Panc1 (cell line): ENCODE measurements at regions not wholly inside any gene's neighbourhood (a gene's known extent, or its start where the extent isn't known, plus 50 kb on each side); places are given as distances from the start of the nearest gene placed in this dataset.

Source experiments
- ATAC-seq: fragments of 200-7000 bp; cut with Tn5 transposase; 2 replicates; pipeline ENCODE4 v1.9.1; 2020; ENCODE audit warnings: mild to moderate bottlenecking, moderate library complexity
- BruUV-seq: library from RNA; stranded (reverse); fragments of 400-500 nt; replicated peaks from 2 replicates; lab custom pipeline; 2021; lab: Mats Ljungman, UMichigan
- CTCF ChIA-PET: fragments of 300-600 bp; sonication (Branson Sonifier 250); formaldehyde crosslinking; loops from one replicate; lab custom pipeline; 2022; ENCODE audit warnings: antibody characterized with exemption; lab: Charles Lee
- POLR2A ChIA-PET: fragments of 300-600 bp; sonication (Branson Sonifier 250); formaldehyde crosslinking; loops from one replicate; lab custom pipeline; 2022; ENCODE audit warnings: antibody characterized with exemption; lab: Charles Lee
- DNase-seq: peaks from one replicate; pipeline ENCODE4 v3.0.0-alpha.2; 2010; ENCODE audit warnings: low read depth, low spot score
- H3K27ac ChIP-seq: 2 replicates; pipeline ENCODE4 v1.5.1; 2011; ENCODE audit warnings: mild to moderate bottlenecking, low read length, inconsistent platforms
- H3K27me3 ChIP-seq: fragments of 200-500 bp; sonication (Bioruptor generic); 2 replicates; pipeline ENCODE4 v1.6.0; 2014; ENCODE audit warnings: low read length, inconsistent platforms; ENCODE audit not compliant: control insufficient read depth, insufficient read depth
- H3K36me3 ChIP-seq: fragments of 200-500 bp; sonication (Bioruptor generic); 2 replicates; pipeline ENCODE4 v1.5.1; 2014; ENCODE audit warnings: inconsistent platforms, mild to moderate bottlenecking, low read length, moderate library complexity; ENCODE audit not compliant: control insufficient read depth, insufficient read depth
- H3K4me1 ChIP-seq: 2 replicates; pipeline ENCODE4 v1.5.1; 2011; ENCODE audit warnings: inconsistent platforms, mild to moderate bottlenecking, low read length, moderate library complexity; ENCODE audit not compliant: control insufficient read depth, insufficient read depth
- H3K4me3 ChIP-seq, 2 experiments: 2 replicates each; pipeline ENCODE4 v1.5.1; 2011 to 2012; ENCODE audit warnings: low read depth in 2 of 2, low read length in 2 of 2, mild to moderate bottlenecking in 2 of 2, inconsistent platforms in 1 of 2, moderate library complexity in 1 of 2
- H3K9me3 ChIP-seq: fragments of 200-500 bp; sonication (Bioruptor generic); 2 replicates; pipeline ENCODE4 v1.5.1; 2014; ENCODE audit warnings: low read depth, mild to moderate bottlenecking, inconsistent platforms, low read length, moderate library complexity; ENCODE audit not compliant: control insufficient read depth, insufficient read depth
- POLR2AphosphoS5 ChIP-seq: IDR thresholded peaks from 2 replicates; pipeline ENCODE4 v1.6.1; 2012; ENCODE audit warnings: mild to moderate bottlenecking, low read depth, low read length, moderate library complexity
- SIN3A ChIP-seq: IDR thresholded peaks from 2 replicates; pipeline ENCODE4 v1.6.1; 2012; ENCODE audit warnings: low read depth, mild to moderate bottlenecking, low read length, moderate library complexity, borderline replicate concordance; ENCODE audit not compliant: insufficient read depth
- TCF7L2 ChIP-seq: IDR thresholded peaks from 2 replicates; pipeline ENCODE4 v1.6.1; 2011; ENCODE audit warnings: mild to moderate bottlenecking, low read depth, low read length, inconsistent platforms
- in situ Hi-C: cut with HindIII; loops from 2 replicates; pipeline ENCODE4 v1.10.0; 2016; ENCODE audit warnings: low sequenced_read_pairs, low pct_unique_long_range_greater_than_20kb
- intact Hi-C: fragments of 100-400 bp; cut with micrococcal nuclease; formaldehyde crosslinking; loops from one replicate; pipeline ENCODE4 v1.10.0; 2022; ENCODE audit not compliant: unreplicated experiment
- TF ChIP-seq, protein P1 (sequence below), 2 experiments: IDR thresholded peaks; 2 replicates each; pipeline ENCODE4 v1.6.1; 2011 to 2012; ENCODE audit warnings: low read depth in 2 of 2, control low read depth in 1 of 2, low read length in 1 of 2, mild to moderate bottlenecking in 1 of 2, moderate library complexity in 1 of 2; ENCODE audit not compliant: insufficient read depth in 1 of 2
- TF ChIP-seq, protein P2 (sequence below): fragments of 450-650 bp; IDR thresholded peaks from 2 replicates; pipeline ENCODE4 v1.5.1; 2017; ENCODE audit warnings: mild to moderate bottlenecking

DNA sequence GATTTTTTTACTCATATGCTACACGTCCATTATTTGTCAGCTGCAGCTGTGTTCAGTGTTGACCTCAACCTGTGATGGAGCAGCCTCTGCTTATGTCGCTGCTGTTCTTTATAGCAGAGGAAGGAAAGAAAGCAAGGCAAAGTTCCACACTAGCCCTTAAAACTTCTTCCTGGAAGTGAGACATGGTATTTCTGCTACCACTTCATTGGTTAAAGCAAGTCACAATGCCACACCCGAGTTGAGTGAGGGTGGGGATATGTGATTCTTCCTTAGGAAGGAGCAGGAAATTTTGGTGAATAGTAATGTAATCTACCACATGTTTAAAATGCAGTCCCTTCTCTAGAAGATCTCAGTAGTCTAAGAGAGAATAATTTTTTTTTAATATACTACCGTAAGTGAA is 224.8 kb upstream of the DMRT1 start:
- no TSS peak for BruUV-seq
- CTCF ChIA-PET: no interaction called here
- H3K27me3 ChIP-seq: no peaks in the 10 kb centered on the region
- intact Hi-C loops: no loop called here
- ATAC-seq (no peak), DNase-seq (no peak)
- no peak for TF ChIP-seq TCF7L2
- TF ChIP-seq POLR2AphosphoS5: no peak
- TF ChIP-seq, protein P1, sequence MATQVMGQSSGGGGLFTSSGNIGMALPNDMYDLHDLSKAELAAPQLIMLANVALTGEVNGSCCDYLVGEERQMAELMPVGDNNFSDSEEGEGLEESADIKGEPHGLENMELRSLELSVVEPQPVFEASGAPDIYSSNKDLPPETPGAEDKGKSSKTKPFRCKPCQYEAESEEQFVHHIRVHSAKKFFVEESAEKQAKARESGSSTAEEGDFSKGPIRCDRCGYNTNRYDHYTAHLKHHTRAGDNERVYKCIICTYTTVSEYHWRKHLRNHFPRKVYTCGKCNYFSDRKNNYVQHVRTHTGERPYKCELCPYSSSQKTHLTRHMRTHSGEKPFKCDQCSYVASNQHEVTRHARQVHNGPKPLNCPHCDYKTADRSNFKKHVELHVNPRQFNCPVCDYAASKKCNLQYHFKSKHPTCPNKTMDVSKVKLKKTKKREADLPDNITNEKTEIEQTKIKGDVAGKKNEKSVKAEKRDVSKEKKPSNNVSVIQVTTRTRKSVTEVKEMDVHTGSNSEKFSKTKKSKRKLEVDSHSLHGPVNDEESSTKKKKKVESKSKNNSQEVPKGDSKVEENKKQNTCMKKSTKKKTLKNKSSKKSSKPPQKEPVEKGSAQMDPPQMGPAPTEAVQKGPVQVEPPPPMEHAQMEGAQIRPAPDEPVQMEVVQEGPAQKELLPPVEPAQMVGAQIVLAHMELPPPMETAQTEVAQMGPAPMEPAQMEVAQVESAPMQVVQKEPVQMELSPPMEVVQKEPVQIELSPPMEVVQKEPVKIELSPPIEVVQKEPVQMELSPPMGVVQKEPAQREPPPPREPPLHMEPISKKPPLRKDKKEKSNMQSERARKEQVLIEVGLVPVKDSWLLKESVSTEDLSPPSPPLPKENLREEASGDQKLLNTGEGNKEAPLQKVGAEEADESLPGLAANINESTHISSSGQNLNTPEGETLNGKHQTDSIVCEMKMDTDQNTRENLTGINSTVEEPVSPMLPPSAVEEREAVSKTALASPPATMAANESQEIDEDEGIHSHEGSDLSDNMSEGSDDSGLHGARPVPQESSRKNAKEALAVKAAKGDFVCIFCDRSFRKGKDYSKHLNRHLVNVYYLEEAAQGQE (IDR thresholded peaks at IDR 0.05; ENCODE audit: insufficient read depth in 1 of 2, low read depth in 2 of 2, low read length in 1 of 2): no peak
- no peak for TF ChIP-seq SIN3A
- TF ChIP-seq, protein P2, sequence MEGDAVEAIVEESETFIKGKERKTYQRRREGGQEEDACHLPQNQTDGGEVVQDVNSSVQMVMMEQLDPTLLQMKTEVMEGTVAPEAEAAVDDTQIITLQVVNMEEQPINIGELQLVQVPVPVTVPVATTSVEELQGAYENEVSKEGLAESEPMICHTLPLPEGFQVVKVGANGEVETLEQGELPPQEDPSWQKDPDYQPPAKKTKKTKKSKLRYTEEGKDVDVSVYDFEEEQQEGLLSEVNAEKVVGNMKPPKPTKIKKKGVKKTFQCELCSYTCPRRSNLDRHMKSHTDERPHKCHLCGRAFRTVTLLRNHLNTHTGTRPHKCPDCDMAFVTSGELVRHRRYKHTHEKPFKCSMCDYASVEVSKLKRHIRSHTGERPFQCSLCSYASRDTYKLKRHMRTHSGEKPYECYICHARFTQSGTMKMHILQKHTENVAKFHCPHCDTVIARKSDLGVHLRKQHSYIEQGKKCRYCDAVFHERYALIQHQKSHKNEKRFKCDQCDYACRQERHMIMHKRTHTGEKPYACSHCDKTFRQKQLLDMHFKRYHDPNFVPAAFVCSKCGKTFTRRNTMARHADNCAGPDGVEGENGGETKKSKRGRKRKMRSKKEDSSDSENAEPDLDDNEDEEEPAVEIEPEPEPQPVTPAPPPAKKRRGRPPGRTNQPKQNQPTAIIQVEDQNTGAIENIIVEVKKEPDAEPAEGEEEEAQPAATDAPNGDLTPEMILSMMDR: no peak
- no peaks in the 10 kb centered on the region for H3K9me3 ChIP-seq
- H3K36me3 ChIP-seq: no peaks in the 10 kb centered on the region
- POLR2A ChIA-PET: no interaction called here
- in situ Hi-C loops: no loop called here
- H3K4me1 ChIP-seq: no peaks in the 10 kb centered on the region
- no peak overlapping the region for H3K4me3 ChIP-seq
- H3K27ac ChIP-seq: no peak overlapping the region

DNA sequence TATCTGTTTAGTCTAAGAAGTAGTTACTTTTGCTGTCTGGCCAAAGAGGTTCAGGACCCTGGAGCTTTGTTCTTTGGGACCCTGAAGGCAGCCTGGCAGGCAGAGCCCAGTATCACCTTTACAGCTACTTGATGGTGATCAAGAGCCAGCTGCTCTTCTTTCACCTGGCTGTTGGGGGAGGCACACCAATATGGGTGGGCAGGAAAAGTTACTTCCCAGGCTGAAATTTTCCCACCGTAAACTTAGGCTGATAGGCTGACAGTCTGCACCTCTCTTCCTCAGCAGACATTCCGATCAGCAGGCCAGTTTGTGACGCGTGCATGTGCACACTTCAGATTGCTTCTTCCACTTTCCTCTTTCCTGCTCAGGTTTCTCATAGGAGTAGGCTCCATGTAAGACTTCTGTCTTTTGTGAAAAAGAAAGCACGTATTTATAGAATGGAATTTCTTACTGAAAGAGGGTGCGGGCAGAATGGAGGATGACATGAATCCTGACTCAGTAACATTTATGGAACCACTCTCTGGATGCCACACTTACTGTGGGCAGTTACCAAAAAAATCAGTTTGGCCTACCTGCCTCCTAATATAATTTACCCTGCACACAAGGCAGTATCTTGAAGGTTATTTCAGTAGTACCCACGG is 223.9 kb upstream of the DMRT1 start:
- Histone ChIP-seq H3K27ac (no peak overlapping the region), H3K9me3 (no peaks in the 10 kb centered on the region), H3K4me1 (no peaks in the 10 kb centered on the region), H3K36me3 (no peaks in the 10 kb centered on the region), H3K27me3 (no peaks in the 10 kb centered on the region), H3K4me3 (no peak overlapping the region)
- DNase-seq (no peak), ATAC-seq (no peak)
- in situ Hi-C loops (no loop called here), intact Hi-C loops (no loop called here)
- TF ChIP-seq POLR2AphosphoS5 (no peak), TCF7L2 (no peak), SIN3A (no peak)
- TF ChIP-seq, protein P1 (IDR thresholded peaks at IDR 0.05; ENCODE audit: insufficient read depth in 1 of 2, low read depth in 2 of 2, low read length in 1 of 2): no peak
- TF ChIP-seq, protein P2: no peak
- ChIA-PET POLR2A (no interaction called here), CTCF (no interaction called here)
- no TSS peak for BruUV-seq
